ENCODE measurements at regions not wholly inside any gene's neighbourhood (a gene's known extent, or its start where the extent isn't known, plus 50 kb on each side); places are given as distances from the start of the nearest gene placed in this dataset.

DNA sequence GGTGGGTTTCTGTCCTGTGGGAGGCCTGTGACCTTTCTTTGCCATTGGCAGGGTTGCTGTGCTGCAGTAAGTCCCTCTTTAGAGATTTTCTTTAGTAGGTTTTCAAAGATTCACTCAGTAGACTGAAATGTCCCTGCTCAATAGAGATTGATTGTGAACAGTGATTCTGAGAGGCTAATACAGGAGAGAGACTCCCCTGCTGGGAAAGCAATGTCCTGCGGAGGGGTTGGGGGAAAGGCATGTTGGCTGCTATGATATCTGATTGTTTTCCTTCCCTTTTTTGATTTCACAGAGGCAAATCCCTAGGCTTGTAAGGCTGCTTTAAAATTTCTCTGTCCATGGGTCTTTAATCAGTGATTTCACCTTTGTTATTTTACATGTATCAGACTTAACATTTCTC is 589.9 kb downstream of the ADGRL2 start:
- TF ChIP-seq, protein P1, sequence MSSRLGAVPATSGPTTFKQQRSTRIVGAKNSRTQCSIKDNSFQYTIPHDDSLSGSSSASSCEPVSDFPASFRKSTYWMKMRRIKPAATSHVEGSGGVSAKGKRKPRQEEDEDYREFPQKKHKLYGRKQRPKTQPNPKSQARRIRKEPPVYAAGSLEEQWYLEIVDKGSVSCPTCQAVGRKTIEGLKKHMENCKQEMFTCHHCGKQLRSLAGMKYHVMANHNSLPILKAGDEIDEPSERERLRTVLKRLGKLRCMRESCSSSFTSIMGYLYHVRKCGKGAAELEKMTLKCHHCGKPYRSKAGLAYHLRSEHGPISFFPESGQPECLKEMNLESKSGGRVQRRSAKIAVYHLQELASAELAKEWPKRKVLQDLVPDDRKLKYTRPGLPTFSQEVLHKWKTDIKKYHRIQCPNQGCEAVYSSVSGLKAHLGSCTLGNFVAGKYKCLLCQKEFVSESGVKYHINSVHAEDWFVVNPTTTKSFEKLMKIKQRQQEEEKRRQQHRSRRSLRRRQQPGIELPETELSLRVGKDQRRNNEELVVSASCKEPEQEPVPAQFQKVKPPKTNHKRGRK (CRISPR knock-in tag; IDR thresholded peaks at IDR 0.05; ENCODE audit: borderline replicate concordance), result no peak
- TF ChIP-seq ZNF219 (CRISPR knock-in tag; IDR thresholded peaks at IDR 0.05; ENCODE audit: borderline replicate concordance), result no peak
- TF ChIP-seq, protein P2, sequence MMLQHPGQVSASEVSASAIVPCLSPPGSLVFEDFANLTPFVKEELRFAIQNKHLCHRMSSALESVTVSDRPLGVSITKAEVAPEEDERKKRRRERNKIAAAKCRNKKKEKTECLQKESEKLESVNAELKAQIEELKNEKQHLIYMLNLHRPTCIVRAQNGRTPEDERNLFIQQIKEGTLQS (CRISPR knock-in tag; conservative IDR thresholded peaks at IDR 0.05), result no peak
- TF ChIP-seq, protein P3, sequence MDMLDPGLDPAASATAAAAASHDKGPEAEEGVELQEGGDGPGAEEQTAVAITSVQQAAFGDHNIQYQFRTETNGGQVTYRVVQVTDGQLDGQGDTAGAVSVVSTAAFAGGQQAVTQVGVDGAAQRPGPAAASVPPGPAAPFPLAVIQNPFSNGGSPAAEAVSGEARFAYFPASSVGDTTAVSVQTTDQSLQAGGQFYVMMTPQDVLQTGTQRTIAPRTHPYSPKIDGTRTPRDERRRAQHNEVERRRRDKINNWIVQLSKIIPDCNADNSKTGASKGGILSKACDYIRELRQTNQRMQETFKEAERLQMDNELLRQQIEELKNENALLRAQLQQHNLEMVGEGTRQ (CRISPR knock-in tag; IDR thresholded peaks at IDR 0.05), result no peak
- no peak for TF ChIP-seq ATF1 (CRISPR knock-in tag; IDR thresholded peaks at IDR 0.05)
- TF ChIP-seq, protein P4, sequence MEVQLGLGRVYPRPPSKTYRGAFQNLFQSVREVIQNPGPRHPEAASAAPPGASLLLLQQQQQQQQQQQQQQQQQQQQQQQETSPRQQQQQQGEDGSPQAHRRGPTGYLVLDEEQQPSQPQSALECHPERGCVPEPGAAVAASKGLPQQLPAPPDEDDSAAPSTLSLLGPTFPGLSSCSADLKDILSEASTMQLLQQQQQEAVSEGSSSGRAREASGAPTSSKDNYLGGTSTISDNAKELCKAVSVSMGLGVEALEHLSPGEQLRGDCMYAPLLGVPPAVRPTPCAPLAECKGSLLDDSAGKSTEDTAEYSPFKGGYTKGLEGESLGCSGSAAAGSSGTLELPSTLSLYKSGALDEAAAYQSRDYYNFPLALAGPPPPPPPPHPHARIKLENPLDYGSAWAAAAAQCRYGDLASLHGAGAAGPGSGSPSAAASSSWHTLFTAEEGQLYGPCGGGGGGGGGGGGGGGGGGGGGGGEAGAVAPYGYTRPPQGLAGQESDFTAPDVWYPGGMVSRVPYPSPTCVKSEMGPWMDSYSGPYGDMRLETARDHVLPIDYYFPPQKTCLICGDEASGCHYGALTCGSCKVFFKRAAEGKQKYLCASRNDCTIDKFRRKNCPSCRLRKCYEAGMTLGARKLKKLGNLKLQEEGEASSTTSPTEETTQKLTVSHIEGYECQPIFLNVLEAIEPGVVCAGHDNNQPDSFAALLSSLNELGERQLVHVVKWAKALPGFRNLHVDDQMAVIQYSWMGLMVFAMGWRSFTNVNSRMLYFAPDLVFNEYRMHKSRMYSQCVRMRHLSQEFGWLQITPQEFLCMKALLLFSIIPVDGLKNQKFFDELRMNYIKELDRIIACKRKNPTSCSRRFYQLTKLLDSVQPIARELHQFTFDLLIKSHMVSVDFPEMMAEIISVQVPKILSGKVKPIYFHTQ (CRISPR knock-in tag; IDR thresholded peaks at IDR 0.05), result no peak
- TF ChIP-seq SMAD3 (CRISPR knock-in tag; IDR thresholded peaks at IDR 0.05; ENCODE audit: borderline replicate concordance), result no peak
- TF ChIP-seq ZNF416 (CRISPR knock-in tag; IDR thresholded peaks at IDR 0.05), result no peak
- TF ChIP-seq TP53 (CRISPR knock-in tag; IDR thresholded peaks at IDR 0.05), result no peak
- no peak for TF ChIP-seq SMAD4 (CRISPR knock-in tag; IDR thresholded peaks at IDR 0.05)
- no peak for TF ChIP-seq KAT7 (CRISPR knock-in tag; IDR thresholded peaks at IDR 0.05; ENCODE audit: borderline replicate concordance)
- no peak for TF ChIP-seq JAZF1 (CRISPR knock-in tag; IDR thresholded peaks at IDR 0.05)
- TF ChIP-seq ZNF263 (CRISPR knock-in tag; IDR thresholded peaks at IDR 0.05; ENCODE audit: low read depth), result no peak
- H3K27ac Mint-ChIP-seq, result no peak overlapping the region
- peaks cover 6% of the 10 kb centered on the region for H3K4me1 Mint-ChIP-seq
- H3K27me3 Mint-ChIP-seq (ENCODE audit: low read depth), result no peaks in the 10 kb centered on the region
- no peak for DNase-seq (ENCODE audit: low spot score)
- ATAC-seq, result peak; percentile 64
- H3K4me3 Mint-ChIP-seq, result no peak overlapping the region
- H3K9me3 Mint-ChIP-seq, result peaks cover 10% of the 10 kb centered on the region
- H3K36me3 Mint-ChIP-seq, result no peaks in the 10 kb centered on the region
- ChIA-PET CTCF (no interaction called here), POLR2A (interaction anchor here (0.7 kb wide), 1 partner anchor 1049 kb away, joined by 3 read pairs; no protein-coding TSS in a partner anchor)

DNA sequence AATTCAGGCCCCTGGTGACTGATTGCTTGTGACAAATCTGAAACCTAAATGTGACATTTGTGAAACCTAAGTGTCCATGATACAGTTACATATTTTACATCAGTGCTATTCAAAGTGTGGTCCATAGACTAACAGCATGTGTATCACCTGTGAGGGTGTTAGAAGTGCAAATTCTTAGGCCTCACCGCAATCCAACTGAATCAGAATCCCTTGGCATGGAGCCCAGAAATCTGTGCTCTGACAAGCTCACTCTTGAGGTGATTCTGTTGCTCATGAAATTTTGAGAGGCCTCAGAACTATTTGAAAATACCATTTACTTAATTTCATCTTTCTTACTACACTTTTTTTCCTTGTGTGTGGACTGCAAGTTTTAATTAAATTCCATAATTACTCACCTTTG is 587.9 kb downstream of the ADGRL2 start:
- ATAC-seq, result no peak
- no peaks in the 10 kb centered on the region for H3K36me3 Mint-ChIP-seq
- peaks cover 6% of the 10 kb centered on the region for H3K4me1 Mint-ChIP-seq
- H3K4me3 Mint-ChIP-seq, result no peak overlapping the region
- peaks cover 10% of the 10 kb centered on the region for H3K9me3 Mint-ChIP-seq
- H3K27ac Mint-ChIP-seq, result no peak overlapping the region
- ChIA-PET CTCF (no interaction called here), POLR2A (no interaction called here)
- no peaks in the 10 kb centered on the region for H3K27me3 Mint-ChIP-seq (ENCODE audit: low read depth)
- no peak for DNase-seq (ENCODE audit: low spot score)
- TF ChIP-seq, protein P5, sequence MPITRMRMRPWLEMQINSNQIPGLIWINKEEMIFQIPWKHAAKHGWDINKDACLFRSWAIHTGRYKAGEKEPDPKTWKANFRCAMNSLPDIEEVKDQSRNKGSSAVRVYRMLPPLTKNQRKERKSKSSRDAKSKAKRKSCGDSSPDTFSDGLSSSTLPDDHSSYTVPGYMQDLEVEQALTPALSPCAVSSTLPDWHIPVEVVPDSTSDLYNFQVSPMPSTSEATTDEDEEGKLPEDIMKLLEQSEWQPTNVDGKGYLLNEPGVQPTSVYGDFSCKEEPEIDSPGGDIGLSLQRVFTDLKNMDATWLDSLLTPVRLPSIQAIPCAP (CRISPR knock-in tag; IDR thresholded peaks at IDR 0.05), result no peak
- TF ChIP-seq, protein P6, sequence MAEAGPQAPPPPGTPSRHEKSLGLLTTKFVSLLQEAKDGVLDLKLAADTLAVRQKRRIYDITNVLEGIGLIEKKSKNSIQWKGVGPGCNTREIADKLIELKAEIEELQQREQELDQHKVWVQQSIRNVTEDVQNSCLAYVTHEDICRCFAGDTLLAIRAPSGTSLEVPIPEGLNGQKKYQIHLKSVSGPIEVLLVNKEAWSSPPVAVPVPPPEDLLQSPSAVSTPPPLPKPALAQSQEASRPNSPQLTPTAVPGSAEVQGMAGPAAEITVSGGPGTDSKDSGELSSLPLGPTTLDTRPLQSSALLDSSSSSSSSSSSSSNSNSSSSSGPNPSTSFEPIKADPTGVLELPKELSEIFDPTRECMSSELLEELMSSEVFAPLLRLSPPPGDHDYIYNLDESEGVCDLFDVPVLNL (CRISPR knock-in tag; IDR thresholded peaks at IDR 0.05; ENCODE audit: borderline replicate concordance, low read depth), result no peak
- TF ChIP-seq, protein P7, sequence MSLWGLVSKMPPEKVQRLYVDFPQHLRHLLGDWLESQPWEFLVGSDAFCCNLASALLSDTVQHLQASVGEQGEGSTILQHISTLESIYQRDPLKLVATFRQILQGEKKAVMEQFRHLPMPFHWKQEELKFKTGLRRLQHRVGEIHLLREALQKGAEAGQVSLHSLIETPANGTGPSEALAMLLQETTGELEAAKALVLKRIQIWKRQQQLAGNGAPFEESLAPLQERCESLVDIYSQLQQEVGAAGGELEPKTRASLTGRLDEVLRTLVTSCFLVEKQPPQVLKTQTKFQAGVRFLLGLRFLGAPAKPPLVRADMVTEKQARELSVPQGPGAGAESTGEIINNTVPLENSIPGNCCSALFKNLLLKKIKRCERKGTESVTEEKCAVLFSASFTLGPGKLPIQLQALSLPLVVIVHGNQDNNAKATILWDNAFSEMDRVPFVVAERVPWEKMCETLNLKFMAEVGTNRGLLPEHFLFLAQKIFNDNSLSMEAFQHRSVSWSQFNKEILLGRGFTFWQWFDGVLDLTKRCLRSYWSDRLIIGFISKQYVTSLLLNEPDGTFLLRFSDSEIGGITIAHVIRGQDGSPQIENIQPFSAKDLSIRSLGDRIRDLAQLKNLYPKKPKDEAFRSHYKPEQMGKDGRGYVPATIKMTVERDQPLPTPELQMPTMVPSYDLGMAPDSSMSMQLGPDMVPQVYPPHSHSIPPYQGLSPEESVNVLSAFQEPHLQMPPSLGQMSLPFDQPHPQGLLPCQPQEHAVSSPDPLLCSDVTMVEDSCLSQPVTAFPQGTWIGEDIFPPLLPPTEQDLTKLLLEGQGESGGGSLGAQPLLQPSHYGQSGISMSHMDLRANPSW (CRISPR knock-in tag; conservative IDR thresholded peaks at IDR 0.05; ENCODE audit: low read depth), result no peak
- TF ChIP-seq, protein P3 (CRISPR knock-in tag; IDR thresholded peaks at IDR 0.05), result no peak
- TF ChIP-seq, protein P8, sequence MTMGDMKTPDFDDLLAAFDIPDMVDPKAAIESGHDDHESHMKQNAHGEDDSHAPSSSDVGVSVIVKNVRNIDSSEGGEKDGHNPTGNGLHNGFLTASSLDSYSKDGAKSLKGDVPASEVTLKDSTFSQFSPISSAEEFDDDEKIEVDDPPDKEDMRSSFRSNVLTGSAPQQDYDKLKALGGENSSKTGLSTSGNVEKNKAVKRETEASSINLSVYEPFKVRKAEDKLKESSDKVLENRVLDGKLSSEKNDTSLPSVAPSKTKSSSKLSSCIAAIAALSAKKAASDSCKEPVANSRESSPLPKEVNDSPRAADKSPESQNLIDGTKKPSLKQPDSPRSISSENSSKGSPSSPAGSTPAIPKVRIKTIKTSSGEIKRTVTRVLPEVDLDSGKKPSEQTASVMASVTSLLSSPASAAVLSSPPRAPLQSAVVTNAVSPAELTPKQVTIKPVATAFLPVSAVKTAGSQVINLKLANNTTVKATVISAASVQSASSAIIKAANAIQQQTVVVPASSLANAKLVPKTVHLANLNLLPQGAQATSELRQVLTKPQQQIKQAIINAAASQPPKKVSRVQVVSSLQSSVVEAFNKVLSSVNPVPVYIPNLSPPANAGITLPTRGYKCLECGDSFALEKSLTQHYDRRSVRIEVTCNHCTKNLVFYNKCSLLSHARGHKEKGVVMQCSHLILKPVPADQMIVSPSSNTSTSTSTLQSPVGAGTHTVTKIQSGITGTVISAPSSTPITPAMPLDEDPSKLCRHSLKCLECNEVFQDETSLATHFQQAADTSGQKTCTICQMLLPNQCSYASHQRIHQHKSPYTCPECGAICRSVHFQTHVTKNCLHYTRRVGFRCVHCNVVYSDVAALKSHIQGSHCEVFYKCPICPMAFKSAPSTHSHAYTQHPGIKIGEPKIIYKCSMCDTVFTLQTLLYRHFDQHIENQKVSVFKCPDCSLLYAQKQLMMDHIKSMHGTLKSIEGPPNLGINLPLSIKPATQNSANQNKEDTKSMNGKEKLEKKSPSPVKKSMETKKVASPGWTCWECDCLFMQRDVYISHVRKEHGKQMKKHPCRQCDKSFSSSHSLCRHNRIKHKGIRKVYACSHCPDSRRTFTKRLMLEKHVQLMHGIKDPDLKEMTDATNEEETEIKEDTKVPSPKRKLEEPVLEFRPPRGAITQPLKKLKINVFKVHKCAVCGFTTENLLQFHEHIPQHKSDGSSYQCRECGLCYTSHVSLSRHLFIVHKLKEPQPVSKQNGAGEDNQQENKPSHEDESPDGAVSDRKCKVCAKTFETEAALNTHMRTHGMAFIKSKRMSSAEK (CRISPR knock-in tag; IDR thresholded peaks at IDR 0.05; ENCODE audit: borderline replicate concordance), result no peak
- TF ChIP-seq ZBTB21 (CRISPR knock-in tag; IDR thresholded peaks at IDR 0.05; ENCODE audit: borderline replicate concordance), result no peak
- no peak for TF ChIP-seq ZNF219 (CRISPR knock-in tag; IDR thresholded peaks at IDR 0.05; ENCODE audit: borderline replicate concordance)
- no peak for TF ChIP-seq CBFB (CRISPR knock-in tag; IDR thresholded peaks at IDR 0.05; ENCODE audit: low read depth)
